ENCODE measurements at regions not wholly inside any gene's neighbourhood (a gene's known extent, or its start where the extent isn't known, plus 50 kb on each side); places are given as distances from the start of the nearest gene placed in this dataset.

- no peak for DNase-seq
Measured at GRCh38 chr17:71914042-71914441, 206.8 kb upstream of the SOX9 start.

DNA sequence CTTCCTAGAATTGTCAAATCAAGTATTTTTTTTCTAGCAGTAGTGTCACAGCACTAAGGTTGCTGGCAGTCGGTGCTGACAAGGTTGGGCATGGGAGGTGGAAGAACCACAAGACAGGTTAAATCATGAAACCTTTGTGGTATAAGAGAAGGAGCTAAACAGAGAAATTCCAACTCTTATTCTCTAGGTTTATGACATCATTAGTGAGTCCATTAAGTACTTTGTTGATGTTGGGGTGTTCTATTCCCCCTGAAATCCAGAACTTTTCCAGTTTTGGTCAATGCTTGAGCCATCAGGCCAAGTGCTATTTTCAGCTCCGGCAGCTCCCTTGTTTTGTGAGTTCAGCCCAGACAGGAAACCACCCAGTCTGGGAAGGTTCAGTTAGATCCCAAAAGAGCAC, 206.0 kb upstream of the SOX9 start:
- no peak for DNase-seq

- no peak for DNase-seq
Measured at GRCh38 chr17:71917715-71918114, 203.1 kb upstream of the SOX9 start.

DNA sequence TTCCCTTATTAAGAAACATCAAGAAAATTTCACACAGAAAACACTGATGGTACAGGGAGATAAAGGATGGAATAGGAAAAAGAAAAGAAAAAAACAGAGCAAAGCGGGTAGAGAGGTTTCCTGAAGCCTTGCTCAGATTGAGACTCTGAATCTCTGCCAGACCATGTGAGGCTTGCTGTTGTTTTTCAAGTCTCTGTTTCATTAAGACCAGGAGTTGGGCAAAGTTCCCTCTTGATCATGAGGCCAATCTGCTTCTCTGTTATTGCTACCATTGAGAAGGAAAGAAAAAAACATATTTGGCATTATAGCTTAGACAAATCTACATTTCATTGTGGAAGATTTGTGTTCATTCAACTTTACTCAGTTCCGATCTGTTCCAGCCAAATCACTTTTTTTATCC, 201.6 kb upstream of the SOX9 start:
- no peak for DNase-seq

DNA sequence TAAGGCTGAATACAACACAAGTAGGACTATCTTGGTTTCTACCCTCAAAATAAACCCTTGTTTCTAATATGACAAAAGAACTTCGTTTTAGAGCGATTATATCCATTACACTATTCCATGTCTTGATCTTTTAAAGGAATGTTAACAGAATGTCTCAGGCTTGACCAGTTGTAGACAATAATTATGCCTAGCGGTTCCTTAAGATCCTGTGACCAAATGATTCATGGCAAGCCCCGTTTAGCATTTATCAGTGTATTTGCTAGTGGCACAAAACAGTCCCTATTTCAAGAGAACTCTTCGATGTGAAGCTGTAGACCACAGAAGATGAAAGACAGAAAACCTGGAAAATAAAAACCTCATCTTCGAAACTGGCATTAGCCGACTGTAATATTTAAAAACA, 200.9 kb upstream of the SOX9 start:
- DNase-seq = no peak

DNA sequence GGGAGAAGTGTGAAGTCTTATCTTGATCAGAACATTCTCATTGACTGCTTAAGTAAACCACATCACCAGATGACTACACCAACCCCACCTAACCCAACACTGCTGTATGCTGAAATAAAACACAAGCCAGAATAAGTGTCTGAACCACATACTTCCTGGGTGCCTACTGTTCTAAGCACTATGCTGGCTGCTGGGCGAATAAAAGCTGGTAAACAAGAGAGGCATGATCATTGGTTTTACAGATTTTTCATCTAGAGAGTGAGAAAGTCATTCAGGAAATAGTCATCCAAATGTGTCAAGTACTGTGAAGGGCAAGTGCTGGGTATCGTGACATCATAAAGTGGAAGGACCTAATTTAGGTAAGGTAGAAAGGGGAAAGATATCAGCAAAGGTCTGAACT, 199.0 kb upstream of the SOX9 start:
- DNase-seq = no peak

DNA sequence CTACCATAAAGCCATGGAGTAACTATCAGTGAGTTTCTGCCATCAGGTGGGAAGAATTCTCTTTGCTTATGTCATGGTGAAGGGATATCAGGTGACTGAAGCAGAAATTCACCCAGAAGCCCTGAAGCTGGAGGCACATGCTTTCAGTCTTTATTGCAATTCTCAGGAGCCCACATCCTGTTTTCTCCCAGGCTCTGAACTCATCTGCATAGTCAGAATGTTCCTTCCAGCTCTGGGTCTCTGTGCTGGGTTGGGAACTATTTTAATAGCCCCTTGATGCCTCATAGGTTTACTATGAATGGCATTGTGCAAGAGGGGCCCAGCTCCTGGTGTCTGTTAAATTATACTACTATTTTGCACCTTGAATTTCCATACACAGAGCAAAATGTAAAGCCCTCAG, 198.4 kb upstream of the SOX9 start:
- no peak for DNase-seq

DNA sequence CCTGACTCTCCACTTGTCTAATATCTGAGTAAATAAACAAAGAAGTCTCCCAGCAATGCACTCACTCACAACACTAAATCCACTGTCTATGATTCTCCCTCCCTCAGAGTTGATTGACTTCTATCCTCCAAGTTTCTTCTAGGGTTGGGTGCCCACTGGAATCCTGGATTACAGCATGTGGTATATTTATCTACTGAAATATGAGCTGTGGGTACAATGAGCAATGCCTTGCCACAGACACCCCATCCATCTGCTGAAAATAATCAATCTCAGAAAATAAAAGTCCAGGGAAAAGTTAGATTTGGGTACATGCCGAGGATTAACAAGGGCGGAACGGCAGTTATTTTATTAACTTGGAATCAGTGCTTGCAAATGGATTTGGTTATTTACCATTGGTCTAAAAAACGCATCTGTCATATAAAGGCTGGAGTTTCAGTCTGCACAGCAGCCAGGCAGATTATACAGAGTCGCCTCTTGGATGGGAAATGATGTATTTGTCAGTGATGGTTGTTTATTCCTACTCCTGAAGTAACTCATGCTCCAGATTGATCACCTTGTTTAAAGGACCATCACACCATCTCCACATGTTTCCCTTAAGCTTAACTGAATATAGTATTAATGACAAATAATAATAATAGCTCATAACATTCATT, 193.9 kb upstream of the SOX9 start:
- no peak for DNase-seq

DNA sequence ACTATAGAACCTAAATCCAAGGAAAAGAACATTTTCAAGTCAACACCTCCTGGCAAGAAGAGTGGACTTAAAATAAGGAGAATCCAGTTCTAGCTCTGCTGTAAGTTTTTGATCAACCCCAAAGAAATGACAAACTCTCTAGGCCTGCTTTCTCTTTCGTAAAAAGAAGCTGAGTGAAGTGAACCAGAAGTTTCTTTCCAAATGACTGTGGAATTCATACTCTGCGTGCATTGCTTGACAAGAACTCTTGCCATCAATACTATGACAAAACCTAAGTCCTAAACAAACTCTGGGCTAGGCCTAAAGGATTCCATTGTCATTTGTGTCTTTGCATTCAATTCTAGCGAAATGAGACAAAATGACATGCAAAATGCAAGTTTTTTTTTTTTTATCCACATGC, 187.5 kb upstream of the SOX9 start:
- DNase-seq = no peak

- DNase-seq = no peak
Measured at GRCh38 chr17:71934520-71934919, 186.3 kb upstream of the SOX9 start.

- DNase-seq = no peak
Measured at GRCh38 chr17:71935341-71935740, 185.5 kb upstream of the SOX9 start.

DNA sequence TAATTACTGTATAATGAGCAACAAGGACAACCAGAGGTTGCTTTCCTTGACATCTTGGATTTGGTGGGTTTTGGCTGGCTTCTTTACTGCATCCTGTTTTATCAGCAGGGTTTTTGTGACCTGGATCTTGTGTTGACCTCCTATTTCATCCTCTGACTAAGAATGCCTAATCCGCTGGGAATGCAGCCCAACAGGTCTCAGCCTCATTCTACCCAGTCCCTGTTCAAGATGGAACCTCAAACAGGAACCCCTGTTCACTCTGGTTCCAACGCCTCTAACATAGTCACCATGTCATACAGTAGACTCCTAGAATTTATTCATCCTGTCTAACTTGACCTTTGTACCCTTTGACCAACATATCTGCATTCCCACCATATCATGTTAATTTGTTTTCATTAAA, 183.8 kb upstream of the SOX9 start:
- no peak for DNase-seq

DNA sequence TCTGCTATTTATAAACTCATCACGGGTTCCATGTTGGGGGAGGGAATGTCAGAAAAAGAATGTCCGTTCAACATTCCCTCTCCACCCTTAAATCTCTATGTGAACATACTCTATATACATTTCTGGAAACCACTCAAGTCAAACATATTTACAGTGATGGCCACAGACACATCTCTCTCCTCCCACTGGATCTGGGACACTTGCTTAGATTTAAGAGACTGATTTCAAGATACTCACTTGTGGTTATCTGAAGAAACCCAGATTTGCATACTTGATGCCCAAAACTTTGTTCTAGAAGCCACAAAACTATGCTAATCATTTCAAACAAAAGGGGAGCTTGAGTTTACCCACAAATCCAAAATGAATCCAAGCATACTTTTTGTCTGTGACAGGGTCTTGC, 182.9 kb upstream of the SOX9 start:
- DNase-seq = no peak

DNA sequence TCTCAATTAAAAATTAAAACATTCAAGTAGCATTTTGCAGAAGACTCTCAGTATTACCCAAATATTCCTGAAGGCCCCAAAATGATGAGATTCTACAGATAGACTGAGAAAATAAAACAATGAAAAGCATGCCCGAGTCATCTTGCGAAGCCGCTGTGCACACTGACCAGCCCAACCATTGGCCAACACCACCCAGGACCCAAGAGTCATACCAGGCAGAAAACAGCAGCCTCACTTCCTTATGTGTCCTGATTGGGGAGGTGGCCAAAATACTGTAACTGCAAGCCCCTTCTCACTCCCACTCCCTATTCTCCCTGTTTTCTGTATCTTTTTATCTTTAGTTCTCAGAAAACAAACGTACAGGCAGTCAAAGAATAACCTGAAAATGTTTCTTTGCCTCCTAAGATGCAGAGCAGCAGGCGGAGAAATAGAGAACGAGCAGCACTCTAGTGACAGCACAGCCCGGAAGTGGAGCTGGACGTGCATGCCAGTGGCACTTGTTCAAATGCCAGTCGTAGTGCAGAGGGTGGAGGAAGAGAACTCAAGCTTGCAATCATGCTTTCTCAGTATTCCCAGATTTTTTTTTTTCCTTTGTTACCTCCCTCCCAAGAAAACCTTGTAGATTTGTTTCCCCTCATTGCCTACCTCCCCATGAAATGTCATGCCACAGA, 182.3 kb upstream of the SOX9 start:
- DNase-seq = no peak

- no peak for DNase-seq
Measured at GRCh38 chr17:71941920-71942319, 178.9 kb upstream of the SOX9 start.

GRCh38 chr17:71942626-71943025, 178.2 kb upstream of the SOX9 start:
- DNase-seq = no peak

- no peak for DNase-seq
Measured at GRCh38 chr17:71948703-71949422, 172.0 kb upstream of the SOX9 start.

DNA sequence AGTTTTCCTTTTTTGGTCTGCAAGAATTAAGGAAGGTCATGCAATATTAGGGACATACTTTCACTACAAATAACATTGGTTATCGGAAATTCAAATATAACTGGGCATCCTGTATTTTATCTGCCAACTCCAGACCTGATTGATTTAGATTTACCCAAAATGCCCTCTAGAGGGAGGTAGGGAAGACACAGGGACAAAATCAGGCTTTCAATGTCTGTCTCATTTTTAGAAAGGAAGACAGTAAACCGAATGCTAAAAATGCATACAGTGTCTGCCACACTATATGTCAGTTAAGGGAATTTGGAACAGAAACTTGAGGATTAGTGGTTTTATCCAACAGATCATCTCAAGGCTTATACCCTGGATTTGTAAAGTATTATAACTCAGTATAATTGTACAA, 161.7 kb upstream of the SOX9 start:
- no peak for DNase-seq

GRCh38 chr17:71963351-71963750, 157.5 kb upstream of the SOX9 start:
- no peak for DNase-seq

DNA sequence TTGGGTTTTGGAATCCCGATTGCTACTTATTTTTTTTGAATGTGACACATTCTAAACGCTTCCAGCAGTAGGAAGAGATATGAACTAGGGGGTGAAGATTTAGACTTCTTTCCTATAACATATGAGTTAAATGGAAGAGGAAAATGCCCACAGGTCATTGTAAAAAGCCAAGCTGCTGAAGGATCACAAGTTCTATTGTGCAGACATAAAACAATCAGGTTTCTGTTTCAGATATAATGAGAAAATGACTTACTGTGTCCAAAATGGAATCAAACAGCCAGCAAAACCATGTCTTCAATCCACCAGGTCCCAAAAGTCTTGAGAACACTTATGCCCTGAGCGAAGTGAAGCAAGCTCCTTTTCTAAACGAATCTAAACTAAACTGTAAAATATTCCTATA, 157.0 kb upstream of the SOX9 start:
- DNase-seq = no peak

DNA sequence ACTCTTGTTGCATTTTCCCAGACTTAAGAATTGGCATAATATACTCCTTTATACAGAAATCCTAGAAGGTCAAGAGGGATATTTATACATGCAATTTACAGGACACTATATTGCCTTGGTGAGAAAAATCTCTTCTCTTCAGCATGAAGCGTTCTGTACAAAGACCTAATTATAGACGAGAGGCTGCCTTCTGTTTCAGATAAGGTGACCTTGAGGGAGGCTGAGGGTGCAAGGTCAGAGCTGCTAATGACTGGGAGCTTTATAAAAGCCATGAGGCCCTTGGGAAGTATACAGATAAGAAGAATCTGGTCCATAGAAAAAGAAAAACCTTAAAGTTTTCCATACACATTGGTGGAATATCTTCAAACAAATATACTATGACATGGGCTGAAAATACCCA, 156.3 kb upstream of the SOX9 start:
- no peak for DNase-seq

GRCh38 chr17:71966055-71966454, 154.8 kb upstream of the SOX9 start:
- DNase-seq = no peak

- DNase-seq = no peak
Measured at GRCh38 chr17:71966459-71967313, 154.1 kb upstream of the SOX9 start.

DNA sequence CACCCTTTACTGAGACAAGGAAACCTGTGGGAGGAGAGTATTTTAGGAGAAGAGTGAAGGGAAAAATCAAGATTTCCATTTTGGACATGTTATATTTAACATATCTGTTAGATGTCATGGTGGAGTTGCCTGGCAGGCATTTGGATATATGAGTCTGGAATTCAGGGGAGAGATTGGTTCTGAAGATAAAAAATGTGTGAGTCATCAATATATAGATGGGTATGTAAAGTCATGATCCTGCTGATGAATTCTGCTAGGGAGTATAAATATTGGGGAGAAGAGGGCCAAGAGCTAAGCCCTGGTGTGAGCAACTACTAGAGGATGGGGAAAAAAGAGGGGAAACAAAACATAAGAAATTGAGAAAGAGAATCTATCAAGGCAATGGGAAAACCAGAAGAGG, 151.3 kb upstream of the SOX9 start:
- no peak for DNase-seq

Measured in activated T-cell treated with anti-CD3 and anti-CD28 coated beads, Interleukin-2, amount 50 U/mL, for 48 hours (primary cell).